GM19372 (cell line): ENCODE measurements at regions not wholly inside any gene's neighbourhood (a gene's known extent, or its start where the extent isn't known, plus 50 kb on each side); places are given as distances from the start of the nearest gene placed in this dataset.

ENCODE experiments used
- ATAC-seq: cut with Tn5 transposase; IDR thresholded peaks from one replicate; pipeline ENCODE4 v1.9.1; 2021; ENCODE audit warnings: mild to moderate bottlenecking, low read depth, moderate library complexity; ENCODE audit not compliant: unreplicated experiment

GRCh38 chr2:8469709-8470493, 212.0 kb upstream of the ID2 start:
- peak; percentile 63 for ATAC-seq

GRCh38 chr2:8472545-8473323, 209.1 kb upstream of the ID2 start:
- ATAC-seq, result peak; percentile 41

- ATAC-seq, result no peak
These were observed 206.4 kb upstream of the ID2 start for GRCh38 chr2:8475349-8476031.

- peak; percentile 45 for ATAC-seq
These were observed 204.0 kb upstream of the ID2 start for GRCh38 chr2:8477552-8478470.

- no peak for ATAC-seq
These were observed 203.4 kb upstream of the ID2 start for GRCh38 chr2:8478471-8478793.

- ATAC-seq, result no peak
These were observed 202.6 kb upstream of the ID2 start for GRCh38 chr2:8479298-8479697.

GRCh38 chr2:8480915-8481314, 200.9 kb upstream of the ID2 start:
- no peak for ATAC-seq

GRCh38 chr2:8481463-8482009, 200.3 kb upstream of the ID2 start:
- ATAC-seq, result peak; percentile 40

- no peak for ATAC-seq
These were observed 199.4 kb upstream of the ID2 start for GRCh38 chr2:8482432-8482831.

- ATAC-seq, result no peak
These were observed 197.2 kb upstream of the ID2 start for GRCh38 chr2:8484502-8485283.

- no peak for ATAC-seq
These were observed 196.1 kb upstream of the ID2 start for GRCh38 chr2:8485736-8486135.

- ATAC-seq, result no peak
These were observed 195.7 kb upstream of the ID2 start for GRCh38 chr2:8486141-8486540.

GRCh38 chr2:8487461-8487932, 194.4 kb upstream of the ID2 start:
- ATAC-seq, result peak; percentile 12

- ATAC-seq, result peak; percentile 80
These were observed 193.7 kb upstream of the ID2 start for GRCh38 chr2:8488001-8488738.

- ATAC-seq, result no peak
These were observed 192.6 kb upstream of the ID2 start for GRCh38 chr2:8489221-8489620.

- no peak for ATAC-seq
These were observed 192.1 kb upstream of the ID2 start for GRCh38 chr2:8489751-8490150.

GRCh38 chr2:8490166-8490721, 191.6 kb upstream of the ID2 start:
- no peak for ATAC-seq

GRCh38 chr2:8491296-8492027, 190.4 kb upstream of the ID2 start:
- ATAC-seq, result no peak
